HG03565 (cell line): ENCODE measurements at regions not wholly inside any gene's neighbourhood (a gene's known extent, or its start where the extent isn't known, plus 50 kb on each side); places are given as distances from the start of the nearest gene placed in this dataset.

Source experiments
- ATAC-seq: cut with Tn5 transposase; IDR thresholded peaks from one replicate; pipeline ENCODE4 v1.9.1; 2021; ENCODE audit warnings: mild to moderate bottlenecking, moderate library complexity; ENCODE audit not compliant: unreplicated experiment

- ATAC-seq, result no peak
These were observed 416.8 kb downstream of the NPHP4 start for GRCh38 chr1:5575396-5575940.

- ATAC-seq, result no peak
These were observed 417.6 kb downstream of the NPHP4 start for GRCh38 chr1:5574641-5575040.

GRCh38 chr1:5572794-5573193 lies 419.4 kb downstream of the NPHP4 start:
- ATAC-seq, result no peak

GRCh38 chr1:5571861-5572401 lies 420.3 kb downstream of the NPHP4 start:
- ATAC-seq, result no peak

GRCh38 chr1:5571438-5571837 lies 420.8 kb downstream of the NPHP4 start:
- ATAC-seq, result no peak

GRCh38 chr1:5570931-5571330 lies 421.3 kb downstream of the NPHP4 start:
- no peak for ATAC-seq

- no peak for ATAC-seq
These were observed 423.9 kb downstream of the NPHP4 start for GRCh38 chr1:5568321-5568720.

GRCh38 chr1:5567839-5568238 lies 424.4 kb downstream of the NPHP4 start:
- no peak for ATAC-seq

- no peak for ATAC-seq
These were observed 425.3 kb downstream of the NPHP4 start for GRCh38 chr1:5566924-5567323.

- ATAC-seq, result no peak
These were observed 426.7 kb downstream of the NPHP4 start for GRCh38 chr1:5565281-5566125.

- ATAC-seq, result no peak
These were observed 427.5 kb downstream of the NPHP4 start for GRCh38 chr1:5564578-5565257.

- no peak for ATAC-seq
These were observed 428.2 kb downstream of the NPHP4 start for GRCh38 chr1:5563861-5564577.

- no peak for ATAC-seq
These were observed 429.5 kb downstream of the NPHP4 start for GRCh38 chr1:5562769-5563168.

- ATAC-seq, result no peak
These were observed 429.9 kb downstream of the NPHP4 start for GRCh38 chr1:5562331-5562730.

GRCh38 chr1:5559078-5559477 lies 433.1 kb downstream of the NPHP4 start:
- ATAC-seq, result no peak

- no peak for ATAC-seq
These were observed 436.4 kb downstream of the NPHP4 start for GRCh38 chr1:5555853-5556252.

GRCh38 chr1:5554784-5555183 lies 437.4 kb downstream of the NPHP4 start:
- no peak for ATAC-seq

- no peak for ATAC-seq
These were observed 438.1 kb downstream of the NPHP4 start for GRCh38 chr1:5554111-5554510.

GRCh38 chr1:5552787-5553484 lies 439.3 kb downstream of the NPHP4 start:
- ATAC-seq, result no peak

GRCh38 chr1:5551274-5551975 lies 440.8 kb downstream of the NPHP4 start:
- ATAC-seq, result no peak
